ENCODE measurements at regions not wholly inside any gene's neighbourhood (a gene's known extent, or its start where the extent isn't known, plus 50 kb on each side); places are given as distances from the start of the nearest gene placed in this dataset.
"Not testable (repeated sequence)": the region's sequence is repeated elsewhere in the genome, so short reads cannot be mapped to it uniquely, and the experiment has no call there.

- not testable (repeated sequence) for TF ChIP-seq BHLHE40 (IDR thresholded peaks at IDR 0.05; ENCODE audit: borderline replicate concordance); SP1 (IDR thresholded peaks at IDR 0.05); FOXM1 (IDR thresholded peaks at IDR 0.05; ENCODE audit: borderline replicate concordance); L3MBTL2 (conservative IDR thresholded peaks at IDR 0.05)
Observed at GRCh38 chr15:22587391-22587790, 128.7 kb downstream of the GOLGA6L22 start.

Measured in HEK293T (cell line).